GM10266 (cell line): ENCODE measurements at regions not wholly inside any gene's neighbourhood (a gene's known extent, or its start where the extent isn't known, plus 50 kb on each side); places are given as distances from the start of the nearest gene placed in this dataset.
"Not testable (repeated sequence)": the region's sequence is repeated elsewhere in the genome, so short reads cannot be mapped to it uniquely, and the experiment has no call there.

Source experiments
- DNase-seq: peaks from one replicate; pipeline ENCODE4 v3.0.0; 2012; ENCODE audit errors: extremely low spot score
- TF ChIP-seq, protein P1 (sequence below): IDR thresholded peaks from 2 replicates; pipeline ENCODE4 v1.5.1; 2012; ENCODE audit warnings: mild to moderate bottlenecking, low read depth; ENCODE audit not compliant: control insufficient read depth, insufficient read depth; ENCODE audit errors: missing control alignments

DNA sequence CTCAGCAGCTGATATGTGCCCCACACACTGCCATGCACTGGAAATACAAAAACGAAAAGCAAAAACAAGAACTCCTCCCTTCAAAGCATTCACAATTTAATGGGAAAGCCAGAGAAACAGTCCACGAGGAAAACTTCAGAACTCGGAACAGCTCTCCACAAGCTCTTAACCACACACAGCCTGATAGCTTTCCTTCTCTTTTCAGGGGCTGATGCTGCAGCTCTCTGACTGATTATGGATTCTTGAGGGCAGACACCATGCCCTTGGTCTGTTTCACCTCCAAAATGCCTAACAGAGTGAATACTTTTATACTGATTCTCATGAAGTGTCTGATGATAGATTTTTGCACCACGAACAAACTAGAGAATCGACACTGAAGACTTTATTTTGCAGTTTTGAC is 282.1 kb downstream of the CD83 start:
- no peak for DNase-seq
- TF ChIP-seq, protein P1, sequence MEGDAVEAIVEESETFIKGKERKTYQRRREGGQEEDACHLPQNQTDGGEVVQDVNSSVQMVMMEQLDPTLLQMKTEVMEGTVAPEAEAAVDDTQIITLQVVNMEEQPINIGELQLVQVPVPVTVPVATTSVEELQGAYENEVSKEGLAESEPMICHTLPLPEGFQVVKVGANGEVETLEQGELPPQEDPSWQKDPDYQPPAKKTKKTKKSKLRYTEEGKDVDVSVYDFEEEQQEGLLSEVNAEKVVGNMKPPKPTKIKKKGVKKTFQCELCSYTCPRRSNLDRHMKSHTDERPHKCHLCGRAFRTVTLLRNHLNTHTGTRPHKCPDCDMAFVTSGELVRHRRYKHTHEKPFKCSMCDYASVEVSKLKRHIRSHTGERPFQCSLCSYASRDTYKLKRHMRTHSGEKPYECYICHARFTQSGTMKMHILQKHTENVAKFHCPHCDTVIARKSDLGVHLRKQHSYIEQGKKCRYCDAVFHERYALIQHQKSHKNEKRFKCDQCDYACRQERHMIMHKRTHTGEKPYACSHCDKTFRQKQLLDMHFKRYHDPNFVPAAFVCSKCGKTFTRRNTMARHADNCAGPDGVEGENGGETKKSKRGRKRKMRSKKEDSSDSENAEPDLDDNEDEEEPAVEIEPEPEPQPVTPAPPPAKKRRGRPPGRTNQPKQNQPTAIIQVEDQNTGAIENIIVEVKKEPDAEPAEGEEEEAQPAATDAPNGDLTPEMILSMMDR = no peak

DNA sequence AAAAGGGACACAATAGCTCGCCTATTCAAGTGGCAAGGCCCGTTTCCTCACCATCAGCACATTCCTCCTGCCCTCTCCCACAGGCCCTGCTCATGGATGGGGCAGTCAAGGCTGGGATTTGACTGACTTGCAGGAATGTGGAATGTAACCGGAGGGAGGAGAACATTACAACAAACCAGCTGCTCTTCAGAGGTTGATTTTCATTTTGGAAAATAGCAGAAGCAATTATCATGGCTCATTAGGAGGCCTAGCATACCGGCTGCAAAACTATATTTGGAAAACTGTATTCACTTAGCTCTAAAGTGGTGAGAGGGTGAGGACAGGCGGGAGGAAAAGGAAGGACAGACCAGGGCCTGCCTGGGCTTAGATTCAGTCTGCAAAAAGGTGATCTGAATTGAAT is 283.7 kb downstream of the CD83 start:
- no peak for DNase-seq
- TF ChIP-seq, protein P1 = no peak

DNA sequence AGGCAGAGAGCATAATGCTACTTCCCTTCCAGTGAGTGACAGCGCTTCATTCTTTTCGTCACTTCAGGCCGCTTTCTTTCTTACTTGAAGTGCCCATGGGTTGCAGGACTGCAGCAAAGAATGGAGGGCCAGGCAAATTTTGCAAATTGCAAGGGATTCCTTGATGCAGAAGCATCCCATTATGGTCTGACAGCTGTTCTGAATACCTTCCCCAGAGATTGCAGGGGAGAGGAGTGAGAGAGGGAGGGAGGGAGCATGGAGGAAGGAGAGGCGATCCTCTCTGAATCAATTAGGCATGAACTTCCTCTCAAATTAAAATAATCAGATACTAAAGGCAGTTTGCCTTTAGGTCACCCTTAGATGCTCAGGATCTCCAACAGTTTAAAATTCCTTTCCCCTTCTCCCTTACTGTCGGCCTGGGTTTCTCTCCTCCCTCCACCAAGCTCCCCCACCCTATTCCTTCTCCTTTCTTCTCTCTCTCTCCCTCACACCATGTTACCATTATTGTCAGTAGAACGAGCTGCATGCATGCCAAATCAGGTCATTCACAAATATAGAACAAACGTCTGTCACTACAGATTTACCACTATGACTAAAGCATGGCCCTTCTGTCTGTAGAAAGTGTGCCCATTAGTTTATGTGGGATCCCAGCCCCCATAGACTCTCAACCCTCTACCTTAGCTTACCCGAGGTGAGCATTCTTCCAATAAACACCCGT is 289.2 kb downstream of the CD83 start:
- TF ChIP-seq, protein P1 = no peak

DNA sequence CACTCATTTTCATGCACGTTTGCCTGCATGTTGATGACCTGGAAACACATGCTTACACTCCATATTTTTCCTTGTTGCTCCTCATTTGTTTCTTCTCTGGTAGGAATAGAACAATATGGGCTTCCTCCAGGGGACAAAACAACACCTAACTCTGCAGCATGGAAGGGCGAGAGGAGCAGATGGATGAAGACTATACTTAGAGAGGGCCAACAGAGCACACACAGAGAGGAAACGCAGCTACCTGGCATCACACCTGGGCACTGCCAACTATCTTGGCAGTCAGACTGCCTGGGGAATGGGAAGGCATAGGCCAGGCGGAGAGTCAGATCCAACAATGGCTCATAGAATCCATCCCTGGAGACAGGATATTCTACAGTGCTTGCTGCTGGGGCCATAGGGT is 290.9 kb downstream of the CD83 start:
- DNase-seq = no peak
- TF ChIP-seq, protein P1 = no peak

More for the DNA sequence above, 289.2 kb downstream of the CD83 start:
- DNase-seq = no peak

DNA sequence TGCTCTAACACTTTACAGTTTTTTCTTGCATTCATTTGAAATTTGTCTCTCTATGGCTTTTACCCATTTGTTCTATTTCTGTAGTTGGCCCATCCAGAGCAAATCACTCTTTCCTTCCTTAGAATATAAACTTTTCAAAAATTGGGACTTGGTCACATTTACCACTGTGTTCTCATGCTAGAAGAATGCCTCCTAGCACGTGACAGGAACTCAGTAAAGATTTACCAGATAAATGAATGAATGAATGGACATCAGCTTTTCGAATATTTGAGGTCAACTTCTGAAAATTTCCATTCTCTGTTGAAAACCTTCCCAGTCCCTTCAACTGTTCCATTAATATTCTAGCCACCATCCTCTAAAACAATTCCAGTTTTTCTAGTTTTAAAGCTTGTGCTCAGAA is 294.5 kb downstream of the CD83 start:
- TF ChIP-seq, protein P1 = no peak
- DNase-seq = no peak

DNA sequence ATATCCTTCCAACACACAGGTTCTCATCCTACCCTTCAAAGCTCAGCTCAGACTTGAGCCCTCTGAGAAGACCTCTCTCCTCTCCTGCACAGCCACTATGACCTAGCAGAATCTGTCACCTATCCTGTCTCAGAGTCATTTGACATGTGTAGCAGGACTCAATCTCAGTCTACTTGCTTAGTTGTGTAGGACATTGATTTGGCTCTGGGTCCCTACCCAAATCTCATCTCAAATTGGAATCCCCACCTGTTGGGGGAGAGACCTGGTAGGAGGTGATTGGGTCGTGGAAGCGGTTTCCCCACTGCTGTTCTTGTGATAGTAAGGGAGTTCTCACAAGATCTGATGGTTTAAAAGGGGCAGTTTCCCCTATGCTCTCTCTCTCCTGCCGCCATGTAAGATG is 297.9 kb downstream of the CD83 start:
- TF ChIP-seq, protein P1 = no peak
- no peak for DNase-seq

DNA sequence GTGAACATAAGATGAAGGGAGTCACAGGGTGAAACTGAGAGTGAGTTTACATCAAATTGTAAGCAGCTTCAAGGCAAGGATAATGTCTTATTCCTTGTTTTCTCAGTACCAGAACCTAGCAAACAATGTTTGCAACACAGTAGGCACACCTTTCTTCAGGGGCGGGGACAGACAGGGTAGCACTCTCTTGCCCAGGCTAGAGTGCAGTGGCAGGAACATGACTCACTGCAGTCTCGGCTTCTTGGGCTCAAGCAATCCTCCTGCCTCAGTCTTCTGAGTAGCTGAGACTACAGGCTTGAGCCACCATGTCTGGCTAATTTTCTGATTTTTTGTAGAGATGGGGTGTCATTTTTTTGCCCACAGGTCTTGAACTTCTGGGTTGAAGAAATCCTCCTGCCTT is 299.8 kb downstream of the CD83 start:
- TF ChIP-seq, protein P1 = no peak
- no peak for DNase-seq

DNA sequence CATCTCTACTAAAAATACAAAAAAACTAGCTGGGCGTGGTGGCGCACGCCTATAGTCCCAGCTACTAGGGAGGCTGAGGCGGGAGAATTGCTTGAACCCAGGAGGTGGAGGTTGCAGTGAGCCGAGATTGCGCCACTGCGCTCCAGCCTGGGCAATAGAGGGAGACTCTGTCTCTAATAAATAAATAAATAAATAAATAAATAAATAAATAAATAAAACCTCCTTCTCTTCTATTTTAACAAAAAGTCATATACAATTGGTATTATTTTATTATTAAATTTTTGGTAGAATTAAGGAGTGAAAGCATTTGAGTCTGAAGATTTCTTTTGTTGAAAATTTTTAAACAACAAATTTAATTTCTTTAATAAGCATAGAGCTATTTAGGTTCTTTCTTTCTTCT is 301.7 kb downstream of the CD83 start:
- not testable (repeated sequence) for DNase-seq
